K562 (cell line): ENCODE measurements at regions not wholly inside any gene's neighbourhood (a gene's known extent, or its start where the extent isn't known, plus 50 kb on each side); places are given as distances from the start of the nearest gene placed in this dataset.

Source experiments
- BRF1 ChIP-seq: IDR thresholded peaks from 3 replicates; pipeline ENCODE4 v1.6.1; 2011; ENCODE audit warnings: borderline replicate concordance, mild to moderate bottlenecking; ENCODE audit not compliant: insufficient read length; ENCODE audit errors: extremely low read depth
- CBX2 ChIP-seq: fragments of 200-600 bp; sonication (generic); IDR thresholded peaks from one replicate; pipeline ENCODE4 v1.6.1; 2012; ENCODE audit warnings: mild to moderate bottlenecking, low read length, inconsistent platforms; ENCODE audit not compliant: insufficient read depth, poor library complexity, severe bottlenecking
- CCNT2 ChIP-seq: IDR thresholded peaks from 2 replicates; pipeline ENCODE4 v1.6.1; 2011; ENCODE audit warnings: borderline replicate concordance, low read depth, mild to moderate bottlenecking, moderate library complexity, mixed read lengths, low read length; ENCODE audit not compliant: insufficient read length; ENCODE audit errors: extremely low read depth
- DMBX1 ChIP-seq: fragments of 250-450 bp; sonication (Bioruptor Pico); IDR thresholded peaks from 2 replicates; pipeline ENCODE4 v1.8.0; 2022; ENCODE audit warnings: inconsistent platforms, mild to moderate bottlenecking, moderate library complexity, borderline replicate concordance
- EHMT2 ChIP-seq: fragments of 450-650 bp; IDR thresholded peaks from 2 replicates; pipeline ENCODE4 v1.6.1; 2018; ENCODE audit warnings: antibody characterized with exemption
- KAT8 ChIP-seq: fragments of 450-650 bp; IDR thresholded peaks from 2 replicates; pipeline ENCODE4 v1.6.1; 2016; ENCODE audit warnings: low read depth, mild to moderate bottlenecking
- KHSRP ChIP-seq: fragments of 450-650 bp; IDR thresholded peaks from 2 replicates; pipeline ENCODE4 v1.6.1; 2017
- MAFF ChIP-seq: IDR thresholded peaks from 2 replicates; pipeline ENCODE4 v1.6.1; 2012; ENCODE audit warnings: low read length, improper control_type of control experiment
- NR2C1 ChIP-seq, 2 experiments: fragments of 450-650 bp; IDR thresholded peaks; 2 replicates each; pipeline ENCODE4 v1.6.1; 2017; ENCODE audit warnings: mild to moderate bottlenecking in 2 of 2, antibody characterized with exemption in 1 of 2, inconsistent platforms in 1 of 2, missing compliant biosample characterization in 1 of 2, missing genetic modification characterization in 1 of 2
- POLR2A ChIP-seq: fragments of 450-650 bp; conservative IDR thresholded peaks from 2 replicates; pipeline ENCODE4 v1.6.1; 2016
- POLR2H ChIP-seq: IDR thresholded peaks from 2 replicates; pipeline ENCODE4 v1.6.1; 2016; ENCODE audit warnings: missing genetic modification characterization, low read depth, mild to moderate bottlenecking, control low read depth, missing compliant biosample characterization, moderate library complexity
- PRMT5 ChIP-seq: sonication (generic); formaldehyde crosslinking; IDR thresholded peaks from 2 replicates; pipeline ENCODE4 v1.5.0; 2020; ENCODE audit warnings: missing genetic modification reagents
- PURB ChIP-seq: sonication (generic); formaldehyde crosslinking; IDR thresholded peaks from 2 replicates; pipeline ENCODE4 v1.9.0; 2021; ENCODE audit warnings: low read depth, mild to moderate bottlenecking, missing genetic modification reagents
- RBBP5 ChIP-seq: fragments of 200-600 bp; sonication (generic); IDR thresholded peaks from 2 replicates; pipeline ENCODE4 v1.6.1; 2012; ENCODE audit warnings: borderline replicate concordance, mild to moderate bottlenecking, low read length, control low read depth, inconsistent platforms; ENCODE audit not compliant: insufficient read depth, poor library complexity, severe bottlenecking
- SREBF2 ChIP-seq: sonication (generic); formaldehyde crosslinking; IDR thresholded peaks from 2 replicates; pipeline ENCODE4 v1.4.0; 2020; ENCODE audit warnings: mild to moderate bottlenecking, missing genetic modification reagents
- SRSF1 ChIP-seq: fragments of 200-400 bp; formaldehyde crosslinking; IDR thresholded peaks from 2 replicates; pipeline ENCODE4 v1.6.1; 2017; ENCODE audit warnings: mild to moderate bottlenecking, low read depth, low read length, moderate library complexity
- TAF9B ChIP-seq: fragments of 450-650 bp; IDR thresholded peaks from 2 replicates; pipeline ENCODE4 v1.6.1; 2018; ENCODE audit warnings: mild to moderate bottlenecking; ENCODE audit not compliant: partially characterized antibody
- TEAD1 ChIP-seq, 2 experiments: fragments of 450-650 bp in 1 of 2; sonication (generic) in 1 of 2; formaldehyde crosslinking; IDR thresholded peaks; 2 replicates each; pipeline versions ENCODE4 v1.4.0 to v1.8.0; 2020 to 2022; ENCODE audit warnings: mild to moderate bottlenecking in 2 of 2, missing genetic modification reagents in 1 of 2
- TOE1 ChIP-seq, 2 experiments: fragments of 450-650 bp in 1 of 2; sonication (generic) in 1 of 2; formaldehyde crosslinking in 1 of 2; IDR thresholded peaks; 2 replicates each; pipeline versions ENCODE4 v1.7.1 to v1.8.0; 2016 to 2022; ENCODE audit warnings: borderline replicate concordance in 2 of 2, mild to moderate bottlenecking in 2 of 2, antibody characterized with exemption in 1 of 2, inconsistent platforms in 1 of 2, low read depth in 1 of 2, missing genetic modification reagents in 1 of 2, moderate library complexity in 1 of 2
- ZNF12 ChIP-seq: sonication (generic); formaldehyde crosslinking; IDR thresholded peaks from 2 replicates; pipeline ENCODE4 v1.4.0; 2020; ENCODE audit warnings: mild to moderate bottlenecking, missing genetic modification reagents
- ZNF384 ChIP-seq: IDR thresholded peaks from 2 replicates; pipeline ENCODE4 v1.6.1; 2012; ENCODE audit warnings: low read depth, low read length, improper control_type of control experiment
- ZNF444 ChIP-seq: fragments of 250-450 bp; sonication (Bioruptor Pico); IDR thresholded peaks from 2 replicates; pipeline ENCODE4 v1.4.0; 2020; ENCODE audit warnings: mild to moderate bottlenecking, moderate library complexity
- ZNF518B ChIP-seq: fragments of 250-450 bp; sonication (Bioruptor Pico); IDR thresholded peaks from 2 replicates; pipeline ENCODE4 v1.5.0; 2021; ENCODE audit warnings: mild to moderate bottlenecking, moderate library complexity
- ZNF589 ChIP-seq: fragments of 200-800 bp; sonication (Bioruptor generic); IDR thresholded peaks from 2 replicates; pipeline ENCODE4 v1.6.1; 2016; ENCODE audit warnings: low read depth, missing genetic modification characterization, missing compliant biosample characterization
- ZNF668 ChIP-seq: fragments of 250-450 bp; sonication (Bioruptor Pico); IDR thresholded peaks from 2 replicates; pipeline ENCODE4 v1.8.0; 2022; ENCODE audit warnings: mild to moderate bottlenecking, inconsistent platforms

GRCh38 chr21:33980276-33980916 is 64.8 kb upstream of the ATP5PO start (continued):
- no peak for TF ChIP-seq PRMT5
- no peak for TF ChIP-seq POLR2A
- TF ChIP-seq ZNF518B (CRISPR knock-in tag): no peak
- no peak for TF ChIP-seq MAFF
- TF ChIP-seq PURB (CRISPR knock-in tag): no peak
- no peak for TF ChIP-seq SREBF2 (CRISPR knock-in tag)
- TF ChIP-seq TEAD1 (CRISPR knock-in tag; IDR thresholded peaks at IDR 0.05): no peak
- TF ChIP-seq DMBX1 (CRISPR knock-in tag): peak; percentile 61; the same call in 1 of the 2 replicates
- TF ChIP-seq ZNF444 (CRISPR knock-in tag): no peak
- TF ChIP-seq KHSRP: no peak
- no peak for TF ChIP-seq ZNF12 (CRISPR knock-in tag)
- no peak for TF ChIP-seq BRF1
- TF ChIP-seq TAF9B: no peak
- TF ChIP-seq CBX2: no peak
- no peak for TF ChIP-seq ZNF589 (CRISPR knock-in tag)
- TF ChIP-seq TOE1 (IDR thresholded peaks at IDR 0.05; ENCODE audit: borderline replicate concordance): no peak
- TF ChIP-seq TOE1 (CRISPR knock-in tag; IDR thresholded peaks at IDR 0.05; ENCODE audit: borderline replicate concordance, low read depth): no peak
- no peak for TF ChIP-seq SRSF1
- no peak for TF ChIP-seq ZNF384
- peak; percentile 84 for TF ChIP-seq NR2C1 (IDR thresholded peaks at IDR 0.05)
- TF ChIP-seq NR2C1 (tag; IDR thresholded peaks at IDR 0.05): peak; percentile 90
- 0 out of 2 replicates have a peak, but pooled peaks have one; percentile 44 for TF ChIP-seq EHMT2
- TF ChIP-seq POLR2H (tag): no peak
- no peak for TF ChIP-seq KAT8
- TF ChIP-seq RBBP5: no peak
- no peak for TF ChIP-seq ZNF668 (CRISPR knock-in tag)
- TF ChIP-seq CCNT2: no peak
